Inferior parietal cortex (tissue), 1 donor: ENCODE measurements at regions not wholly inside any gene's neighbourhood (a gene's known extent, or its start where the extent isn't known, plus 50 kb on each side); places are given as distances from the start of the nearest gene placed in this dataset.
"Not testable (repeated sequence)": the region's sequence is repeated elsewhere in the genome, so short reads cannot be mapped to it uniquely, and the experiment has no call there.

ENCODE experiments used
- DNase-seq: peaks from one replicate; pipeline ENCODE4 v3.0.0-alpha.2; 2016; ENCODE audit errors: extremely low spot score

DNA sequence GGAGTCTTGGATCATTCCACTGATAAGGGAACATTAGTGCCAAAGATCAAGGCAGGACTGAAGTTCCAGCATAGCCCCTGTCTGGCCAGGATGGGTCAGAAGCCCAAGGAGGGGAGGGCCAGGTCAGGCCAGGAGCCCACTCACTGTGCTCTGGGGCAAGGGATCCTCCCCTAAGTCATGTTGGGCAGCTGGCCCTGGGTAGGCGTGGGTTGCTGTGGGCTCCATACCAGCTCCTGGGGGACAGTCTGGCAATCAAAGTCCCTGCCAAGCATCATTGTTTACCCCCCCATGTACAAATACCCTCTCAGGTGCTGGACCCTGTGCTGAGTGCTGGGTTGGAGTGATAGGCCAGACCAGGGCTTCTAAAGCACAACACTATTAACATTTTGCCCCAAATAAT, 130.5 kb downstream of the IRX5 start:
- no peak for DNase-seq

DNA sequence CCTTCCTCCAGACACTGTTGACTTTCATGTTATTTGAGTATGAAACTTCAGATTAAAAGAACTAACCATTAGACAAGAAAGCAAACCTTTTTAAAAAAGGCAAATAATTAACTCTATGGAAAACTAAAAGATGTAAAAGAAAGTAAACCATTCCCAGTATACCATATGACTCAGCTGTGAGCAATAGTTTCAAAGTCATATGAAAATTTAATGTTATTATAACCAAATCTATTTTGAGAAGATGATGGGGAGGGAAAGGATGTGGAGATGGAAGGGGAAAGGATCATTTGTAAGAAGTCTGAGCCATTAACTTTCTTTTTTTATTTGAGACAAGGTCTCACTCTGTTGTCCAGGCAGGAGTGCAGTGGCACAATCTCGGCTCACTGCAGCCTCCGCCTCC, 131.8 kb downstream of the IRX5 start:
- no peak for DNase-seq

DNA sequence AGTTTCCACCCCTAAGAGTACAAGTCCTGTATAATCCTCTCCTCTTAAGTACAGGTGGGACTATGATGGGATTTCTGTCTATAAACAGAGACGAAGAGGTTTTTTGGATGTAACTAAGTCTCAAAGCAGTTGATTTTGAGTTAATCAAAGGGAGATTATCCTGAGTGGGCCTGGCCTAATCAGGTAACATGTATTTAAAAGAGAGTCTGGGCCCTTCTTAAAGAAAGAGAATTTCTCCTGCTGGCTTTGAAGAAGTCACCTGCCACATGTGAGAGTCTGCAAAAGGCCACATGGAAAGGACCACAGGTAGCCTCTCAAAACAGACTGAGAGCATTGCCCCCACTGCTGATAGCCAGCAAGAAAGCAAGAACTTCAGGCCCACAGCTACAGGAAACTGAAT, 142.3 kb downstream of the IRX5 start:
- DNase-seq: no peak

- DNase-seq: no peak
Measured at GRCh38 chr16:55073830-55074229, 143.2 kb downstream of the IRX5 start.

GRCh38 chr16:55075208-55075607, 144.5 kb downstream of the IRX5 start:
- not testable (repeated sequence) for DNase-seq

DNA sequence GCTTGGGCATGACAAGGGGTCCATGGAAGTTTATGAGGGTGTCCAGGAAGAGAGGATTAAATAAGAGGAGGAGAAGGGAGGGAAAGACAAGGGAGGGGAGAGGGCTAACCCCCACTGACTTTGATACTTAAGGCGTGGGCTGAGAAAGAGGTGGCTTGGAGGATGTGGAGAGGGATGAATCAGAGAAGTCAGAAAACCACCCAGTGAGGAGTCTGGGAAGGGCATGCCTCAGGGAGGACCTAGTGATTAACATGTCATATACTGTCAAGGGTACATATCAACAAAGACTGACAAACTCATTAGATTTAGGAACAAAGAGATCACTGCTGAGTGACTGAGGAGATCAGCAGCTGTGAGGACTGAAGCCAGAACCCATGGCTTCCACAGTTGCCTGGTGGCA, 145.4 kb downstream of the IRX5 start:
- no peak for DNase-seq

DNA sequence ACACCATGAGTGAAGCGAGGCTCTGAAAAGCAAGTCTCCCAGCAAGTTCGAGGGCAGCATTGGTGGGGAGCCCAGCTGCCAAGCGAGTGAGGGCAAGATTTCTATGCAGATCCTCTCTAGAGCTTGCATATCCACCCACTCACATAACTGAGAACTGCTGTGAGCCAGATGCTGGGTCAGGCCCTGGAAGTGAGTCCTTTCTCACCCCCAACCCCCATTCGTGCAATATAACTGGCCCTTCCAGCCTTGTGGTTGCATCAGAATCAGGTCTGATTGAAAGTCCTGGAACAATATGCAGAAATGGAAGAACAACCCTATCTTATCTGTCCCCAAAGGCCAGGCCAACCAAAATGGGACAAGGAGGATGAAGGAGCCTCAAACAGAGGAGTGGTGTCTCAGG, 146.6 kb downstream of the IRX5 start:
- DNase-seq: no peak

- no peak for DNase-seq
Measured at GRCh38 chr16:55078153-55078552, 147.5 kb downstream of the IRX5 start.

DNA sequence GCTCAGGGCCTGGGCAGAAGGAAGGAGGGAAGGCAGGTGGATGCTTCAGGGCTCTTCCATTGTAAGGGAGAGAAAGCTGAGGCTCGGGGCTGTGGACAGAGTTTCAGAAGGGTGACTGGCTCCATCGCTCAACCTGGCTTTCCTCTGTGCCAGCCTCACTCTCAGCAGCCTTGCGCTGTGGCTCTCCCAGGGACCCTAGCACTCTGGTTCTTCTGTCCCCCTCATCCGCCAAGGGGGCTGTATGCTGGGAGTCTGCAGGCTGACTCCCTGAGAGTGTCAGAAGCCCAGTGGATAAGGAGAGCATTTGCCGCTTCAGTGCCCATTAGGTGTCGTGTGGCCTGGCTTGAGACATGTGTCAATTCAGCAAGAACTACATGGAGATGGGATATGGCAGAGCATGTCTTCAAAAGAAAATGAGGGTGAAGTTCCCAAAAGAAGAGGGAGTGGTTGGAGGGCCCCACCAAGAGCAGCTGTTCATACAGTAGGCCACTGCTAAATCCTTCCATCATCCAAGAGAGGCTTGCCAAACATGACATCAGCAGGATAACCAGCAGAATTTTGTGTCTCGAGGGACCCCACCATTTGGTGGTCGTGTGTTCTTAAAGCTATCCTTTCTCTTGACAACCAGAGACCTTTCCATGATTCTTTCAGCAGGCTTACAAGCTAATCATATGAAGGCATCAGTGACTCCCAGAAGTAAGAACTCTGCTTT, 148.2 kb downstream of the IRX5 start:
- DNase-seq: no peak

- DNase-seq: no peak
Measured at GRCh38 chr16:55081622-55082590, 151.2 kb downstream of the IRX5 start.

DNA sequence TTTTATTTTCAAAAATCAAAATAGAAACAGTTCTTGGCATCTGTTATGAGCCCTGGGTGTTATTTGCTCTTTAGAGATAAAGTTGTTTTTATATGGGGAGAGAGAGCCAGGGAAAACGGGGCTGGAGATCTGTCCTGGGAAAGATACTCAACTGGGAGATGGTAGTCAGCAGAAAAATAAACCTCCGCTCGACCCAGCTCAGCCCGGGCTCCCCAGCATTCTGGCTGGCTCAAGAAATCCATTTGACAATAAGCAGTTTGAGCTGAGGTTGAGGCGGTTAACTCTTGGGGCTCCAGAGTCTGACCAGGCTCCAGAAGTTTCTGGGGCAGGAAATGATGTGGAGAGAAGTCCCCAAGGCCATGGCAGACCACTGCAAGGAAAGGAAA, 151.9 kb downstream of the IRX5 start:
- no peak for DNase-seq

- no peak for DNase-seq
Measured at GRCh38 chr16:55083052-55083451, 152.4 kb downstream of the IRX5 start.

DNA sequence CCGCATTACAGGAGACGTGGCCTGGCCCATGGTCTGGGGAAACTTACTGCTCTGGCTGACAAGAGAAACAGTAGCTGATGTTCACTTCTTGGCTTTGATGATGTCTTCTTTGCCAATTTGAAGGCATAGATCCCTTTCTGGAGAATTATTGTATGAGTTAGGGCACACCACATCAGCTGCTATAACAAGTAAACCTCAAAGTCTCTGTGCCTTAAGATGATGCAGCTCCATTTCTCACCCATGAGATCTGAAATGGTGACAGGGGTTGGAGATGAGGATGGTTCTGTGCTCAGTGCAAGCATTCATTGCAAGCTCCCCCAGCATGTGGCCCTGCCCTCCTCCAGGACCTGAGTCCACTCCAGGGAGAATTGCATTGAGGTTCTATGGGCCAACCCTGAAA, 157.4 kb downstream of the IRX5 start:
- DNase-seq: no peak

DNA sequence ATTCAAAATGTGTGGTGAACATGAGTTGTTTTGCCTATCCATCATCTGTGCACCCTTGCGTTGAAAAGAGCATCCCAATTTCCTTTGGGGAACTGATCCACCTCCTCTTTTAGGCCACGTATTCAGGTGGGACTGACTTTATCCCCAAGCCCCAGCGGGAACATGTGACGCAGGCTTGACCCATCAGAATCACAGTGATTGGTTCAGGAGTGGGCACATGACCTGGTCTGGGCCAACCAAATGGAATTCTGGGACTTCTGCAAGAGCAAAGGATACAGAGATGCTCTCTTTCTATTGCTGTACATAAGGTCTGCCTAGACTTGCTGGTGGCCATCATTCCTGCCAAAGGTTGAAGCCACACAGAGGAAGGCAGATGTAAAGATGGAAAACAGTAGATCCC, 158.9 kb downstream of the IRX5 start:
- DNase-seq: no peak

GRCh38 chr16:55091213-55091870, 160.7 kb downstream of the IRX5 start:
- no peak for DNase-seq

- no peak for DNase-seq
Measured at GRCh38 chr16:55091871-55092230, 161.2 kb downstream of the IRX5 start.

- DNase-seq: no peak
Measured at GRCh38 chr16:55100100-55100499, 169.4 kb downstream of the IRX5 start.

GRCh38 chr16:55101026-55101425, 170.4 kb downstream of the IRX5 start:
- no peak for DNase-seq

- DNase-seq: no peak
Measured at GRCh38 chr16:55102077-55102476, 171.4 kb downstream of the IRX5 start.

DNA sequence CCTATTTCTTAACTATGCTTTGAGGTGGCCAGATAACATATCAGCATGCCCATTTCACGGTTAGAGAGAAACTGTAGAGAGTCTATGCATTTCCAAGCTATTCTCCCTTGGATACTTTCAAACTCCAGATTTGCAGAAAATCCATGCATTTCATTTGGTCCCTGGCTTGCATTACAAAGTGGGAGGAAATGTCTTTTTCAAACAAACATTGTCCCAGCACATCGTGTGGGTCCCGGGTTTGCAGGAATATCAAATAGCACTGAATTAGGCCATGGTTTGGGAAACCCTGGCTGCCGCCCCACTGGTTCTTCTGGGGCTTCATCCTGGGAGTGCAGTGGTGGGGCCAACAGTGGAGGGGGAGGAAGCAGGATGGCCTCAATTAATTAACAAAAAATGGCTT, 171.9 kb downstream of the IRX5 start:
- DNase-seq: no peak

DNA sequence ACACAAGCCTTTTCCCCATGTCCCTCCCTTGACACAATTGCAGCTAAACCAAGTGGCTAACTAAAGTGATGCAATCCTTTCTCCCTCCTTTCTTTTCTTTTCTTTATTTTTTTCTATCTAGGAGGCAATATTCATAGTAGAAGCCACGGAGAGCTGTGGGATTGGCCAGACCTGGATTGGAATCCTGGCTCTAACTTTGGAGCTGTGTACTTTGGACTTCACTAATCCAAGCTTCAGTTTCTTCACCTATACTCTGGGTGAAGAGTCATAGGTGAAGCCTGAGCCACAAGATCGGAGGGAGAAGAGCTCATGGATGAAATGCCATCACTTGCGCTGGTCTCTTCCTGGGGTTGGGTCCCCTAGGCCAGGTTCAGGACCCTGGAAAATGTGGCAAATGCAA, 177.2 kb downstream of the IRX5 start:
- no peak for DNase-seq

GRCh38 chr16:55113210-55113609, 182.5 kb downstream of the IRX5 start:
- DNase-seq: no peak

DNA sequence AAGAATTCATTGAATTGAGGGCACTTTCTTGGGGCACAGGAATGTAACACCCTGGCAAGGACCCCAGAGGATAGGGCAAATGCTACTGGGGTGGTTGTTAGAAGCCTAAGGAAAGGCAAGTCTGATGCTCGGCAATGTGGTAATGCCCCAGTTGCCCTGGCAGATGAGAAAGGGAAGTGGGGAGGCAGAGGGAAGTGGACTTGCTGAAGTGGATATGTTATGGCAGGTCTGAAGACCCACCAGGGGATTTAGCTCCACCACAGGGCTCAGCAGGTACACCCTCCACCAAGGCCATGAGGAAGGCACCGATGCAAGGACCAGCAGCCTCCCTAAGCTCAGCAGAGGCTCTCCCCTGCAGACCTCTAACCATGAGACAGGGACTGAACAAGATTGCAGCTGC, 184.8 kb downstream of the IRX5 start:
- DNase-seq: no peak
